Tibial nerve (tissue), 4 donors: ENCODE measurements at regions not wholly inside any gene's neighbourhood (a gene's known extent, or its start where the extent isn't known, plus 50 kb on each side); places are given as distances from the start of the nearest gene placed in this dataset.

Experiments
- DNase-seq, 2 donors: peaks; one replicate each; pipeline ENCODE4 v3.0.0-alpha.2; 2019; ENCODE audit warnings: low spot score in 2 of 2
- H3K27ac ChIP-seq, 4 donors: fragments of 200-600 bp; sonication (generic) in 3 of 4; one replicate each; pipeline ENCODE4 v1.5.1; 2017 to 2019; ENCODE audit warnings: mild to moderate bottlenecking in 1 of 4
- H3K27me3 ChIP-seq, 2 donors: fragments of 200-600 bp; sonication (generic) in 1 of 2; one replicate each; pipeline versions ENCODE4 v1.5.1 to v1.6.0; 2017 to 2019
- H3K36me3 ChIP-seq, 3 donors: fragments of 200-600 bp; sonication (generic); one replicate each; pipeline ENCODE4 v1.5.1; 2018 to 2019
- H3K4me1 ChIP-seq, 4 donors: fragments of 200-600 bp; sonication (generic) in 3 of 4; one replicate each; pipeline ENCODE4 v1.5.1; 2017 to 2019
- H3K4me3 ChIP-seq, 4 donors: fragments of 200-600 bp; sonication (generic) in 3 of 4; one replicate each; pipeline ENCODE4 v1.5.1; 2017 to 2019; ENCODE audit warnings: mild to moderate bottlenecking in 1 of 4, moderate library complexity in 1 of 4
- H3K9me3 ChIP-seq, 4 donors: fragments of 200-600 bp; sonication (generic) in 3 of 4; one replicate each; pipeline ENCODE4 v1.5.1; 2017 to 2019
- CTCF ChIP-seq, 5 experiments: fragments of 200-600 bp in 3 of 5; fragments of 450-650 bp in 2 of 5; sonication (generic) in 3 of 5; IDR thresholded peaks; one replicate each; pipeline ENCODE4 v1.5.1; 2016 to 2019; ENCODE audit warnings: antibody characterized with exemption in 5 of 5, mild to moderate bottlenecking in 3 of 5, moderate library complexity in 2 of 5
- EP300 ChIP-seq, 2 donors: sonication (generic); formaldehyde crosslinking; IDR thresholded peaks; one replicate each; pipeline ENCODE4 v1.6.1; 2017; ENCODE audit warnings: antibody characterized with exemption in 2 of 2, mild to moderate bottlenecking in 1 of 2
- POLR2A ChIP-seq, 2 donors: fragments of 450-650 bp; IDR thresholded peaks; one replicate each; pipeline ENCODE4 v1.6.1; 2017; ENCODE audit warnings: antibody characterized with exemption in 2 of 2, mild to moderate bottlenecking in 2 of 2, moderate library complexity in 2 of 2
- WGBS, 2 donors: methylation state at CpG; one replicate each; pipeline ENCODE4 v1.1.5; 2018; 5-methylcytosine and 5-hydroxymethylcytosine counted together

DNA sequence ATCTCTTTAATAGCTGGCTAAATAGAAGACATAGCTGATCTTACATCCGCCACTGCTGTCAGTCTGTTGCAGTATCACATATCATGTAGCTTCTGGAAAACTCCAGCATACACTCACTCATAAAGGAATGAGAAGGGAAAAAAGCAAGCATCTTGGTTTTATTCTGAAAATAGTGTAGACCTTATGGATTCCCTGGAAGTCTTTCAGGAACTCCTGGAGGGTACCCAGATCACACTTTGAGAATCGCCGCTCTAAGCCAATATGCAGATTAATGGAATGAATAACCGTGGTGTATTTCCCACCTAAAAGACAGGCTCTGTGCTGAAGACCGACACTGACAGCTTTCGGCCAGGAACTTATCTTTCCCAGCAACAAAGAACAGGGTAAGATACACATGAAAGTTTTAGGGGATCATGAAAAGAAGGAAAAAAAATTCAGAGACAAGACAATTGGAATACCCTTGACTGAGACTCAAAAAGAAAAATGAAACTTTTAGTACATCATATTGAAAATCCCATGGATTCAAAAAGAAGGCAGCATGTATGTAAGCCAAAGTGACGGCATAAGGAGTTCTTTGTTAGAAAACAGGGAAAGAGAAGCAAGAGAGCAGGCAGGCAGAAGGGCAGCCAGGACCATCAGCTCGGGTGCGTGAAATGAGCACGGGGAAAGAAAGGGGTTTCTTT lies 56.4 kb upstream of the SEC11C start:
- WGBS, 2 donors: 46 to 57% methylated on average over 10 of the region's 10 CpGs
- H3K4me3 ChIP-seq: peak overlapping the region in 2 of 4 donors; percentile 4 to 29
- H3K27me3 ChIP-seq: peaks cover 0 to 9% of the 10 kb centered on the region in 2 donors
- no peaks in the 10 kb centered on the region for H3K36me3 ChIP-seq
- DNase-seq: no peak
- no peaks in the 10 kb centered on the region for H3K4me1 ChIP-seq
- TF ChIP-seq POLR2A (IDR thresholded peaks at IDR 0.05): no peak
- no peak overlapping the region for H3K27ac ChIP-seq
- H3K9me3 ChIP-seq: no peaks in the 10 kb centered on the region

DNA sequence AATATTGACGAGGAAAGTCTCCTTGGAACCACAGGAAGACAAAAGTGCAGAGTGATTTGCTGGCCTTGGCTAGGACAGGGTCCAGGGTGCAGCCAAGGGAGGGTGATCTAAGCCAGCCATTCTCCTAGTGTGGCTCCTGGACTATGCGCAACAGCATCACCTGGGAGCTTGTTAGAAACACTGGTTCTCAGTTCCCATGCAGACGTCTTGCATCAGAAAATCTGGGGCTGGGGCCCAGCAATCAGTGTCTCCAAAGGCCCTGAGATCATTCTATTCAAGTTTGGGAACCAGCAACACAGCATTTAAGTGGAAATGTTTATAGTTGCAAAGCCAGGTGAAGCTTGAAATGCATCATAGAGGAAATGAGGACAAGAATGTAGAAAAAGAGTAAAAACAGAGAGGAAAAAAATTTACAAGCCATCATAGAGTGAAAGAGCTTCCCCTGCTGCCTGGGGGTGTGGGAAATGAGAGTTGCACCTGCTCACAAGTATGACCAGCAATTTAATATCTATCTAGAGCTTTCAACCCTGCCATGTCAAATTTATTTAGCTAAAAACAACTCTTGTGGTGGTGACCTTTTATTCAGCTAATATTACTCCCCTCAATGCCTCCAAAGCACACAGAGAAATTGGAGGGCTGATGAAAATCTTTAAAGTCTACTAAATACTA lies 54.4 kb upstream of the SEC11C start:
- DNase-seq: no peak
- Histone ChIP-seq H3K27ac (no peak overlapping the region), H3K4me3 (no peak overlapping the region), H3K36me3 (no peaks in the 10 kb centered on the region), H3K27me3 (peaks cover 0 to 9% of the 10 kb centered on the region in 2 donors), H3K4me1 (no peaks in the 10 kb centered on the region), H3K9me3 (no peaks in the 10 kb centered on the region)
- 79 to 87% methylated on average over 3 of the region's 3 CpGs for WGBS, 2 donors
- TF ChIP-seq CTCF (IDR thresholded peaks at IDR 0.05) (no peak), EP300 (IDR thresholded peaks at IDR 0.05) (no peak), POLR2A (IDR thresholded peaks at IDR 0.05) (no peak)

GRCh38 chr18:59085797-59086196 lies 53.9 kb upstream of the SEC11C start:
- Histone ChIP-seq H3K4me3 (no peak overlapping the region), H3K36me3 (no peaks in the 10 kb centered on the region), H3K9me3 (no peaks in the 10 kb centered on the region), H3K27ac (no peak overlapping the region), H3K4me1 (no peaks in the 10 kb centered on the region), H3K27me3 (peaks cover 0 to 9% of the 10 kb centered on the region in 2 donors)
- TF ChIP-seq EP300 (IDR thresholded peaks at IDR 0.05) (no peak), POLR2A (IDR thresholded peaks at IDR 0.05) (no peak), CTCF (IDR thresholded peaks at IDR 0.05) (no peak)
- DNase-seq: no peak
- WGBS, 2 donors: 77 to 81% methylated on average over 1 of the region's 1 CpG

- Histone ChIP-seq H3K36me3 (no peaks in the 10 kb centered on the region), H3K27me3 (peaks cover 0 to 9% of the 10 kb centered on the region in 2 donors), H3K4me3 (no peak overlapping the region), H3K4me1 (no peaks in the 10 kb centered on the region), H3K9me3 (no peaks in the 10 kb centered on the region), H3K27ac (no peak overlapping the region)
- WGBS, 2 donors: 57% methylated on average over 4 of the region's 4 CpGs
- no peak for DNase-seq
- TF ChIP-seq EP300 (IDR thresholded peaks at IDR 0.05) (no peak), POLR2A (IDR thresholded peaks at IDR 0.05) (no peak), CTCF (IDR thresholded peaks at IDR 0.05) (no peak)
These were observed 53.2 kb upstream of the SEC11C start for GRCh38 chr18:59086522-59086921.

DNA sequence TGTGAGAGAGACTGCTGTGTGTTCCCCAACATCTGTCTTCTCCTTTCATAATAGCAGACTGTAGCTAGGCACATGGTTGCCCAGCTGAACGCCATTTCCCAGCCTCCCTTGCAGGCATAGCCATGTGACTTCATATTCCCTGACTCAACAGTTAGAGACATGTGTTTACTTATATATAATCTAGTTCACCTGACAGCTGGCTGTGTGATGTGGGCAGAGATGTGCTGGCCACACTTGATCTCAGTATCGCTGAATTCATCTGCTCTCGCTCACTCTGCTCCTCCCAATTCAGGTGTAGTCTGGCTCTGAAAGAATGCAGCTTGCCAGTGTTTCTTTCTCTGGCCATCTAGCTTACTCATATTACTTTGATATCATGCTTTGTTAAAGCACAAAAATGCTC lies 52.3 kb upstream of the SEC11C start:
- Histone ChIP-seq H3K4me1 (no peaks in the 10 kb centered on the region), H3K4me3 (no peak overlapping the region), H3K9me3 (no peaks in the 10 kb centered on the region), H3K36me3 (no peaks in the 10 kb centered on the region), H3K27me3 (peaks cover 0 to 9% of the 10 kb centered on the region in 2 donors), H3K27ac (no peak overlapping the region)
- DNase-seq: no peak
- WGBS, 2 donors: 87 to 97% methylated on average over 3 of the region's 3 CpGs
- no peak for TF ChIP-seq EP300 (IDR thresholded peaks at IDR 0.05)
- TF ChIP-seq CTCF (IDR thresholded peaks at IDR 0.05): no peak
- TF ChIP-seq POLR2A (IDR thresholded peaks at IDR 0.05): no peak
